DMS53 treated with DMSO at 0.1 percent for 48 hours (cell line): ENCODE measurements at regions not wholly inside any gene's neighbourhood (a gene's known extent, or its start where the extent isn't known, plus 50 kb on each side); places are given as distances from the start of the nearest gene placed in this dataset.

Experiments
- DNase-seq: peaks from one replicate; lab custom pipeline; 2025; ENCODE audit not compliant: unreplicated experiment; lab: John Stamatoyannopoulos, UW

GRCh38 chr13:21757763-21758162, 86.9 kb downstream of the FGF9 start:
- DNase-seq: no peak

GRCh38 chr13:21758441-21758840, 87.6 kb downstream of the FGF9 start:
- no peak for DNase-seq

- DNase-seq: no peak
Measured at GRCh38 chr13:21759463-21759862, 88.6 kb downstream of the FGF9 start.

- no peak for DNase-seq
Measured at GRCh38 chr13:21759911-21760310, 89.0 kb downstream of the FGF9 start.

- DNase-seq: no peak
Measured at GRCh38 chr13:21761770-21762169, 90.9 kb downstream of the FGF9 start.

GRCh38 chr13:21762512-21762911, 91.6 kb downstream of the FGF9 start:
- DNase-seq: no peak

GRCh38 chr13:21767032-21767431, 96.2 kb downstream of the FGF9 start:
- no peak for DNase-seq

GRCh38 chr13:21771075-21771474, 100.2 kb downstream of the FGF9 start:
- no peak for DNase-seq

GRCh38 chr13:21777166-21777565, 106.3 kb downstream of the FGF9 start:
- DNase-seq: no peak

- no peak for DNase-seq
Measured at GRCh38 chr13:21777813-21778212, 106.9 kb downstream of the FGF9 start.

GRCh38 chr13:21782736-21783135, 111.9 kb downstream of the FGF9 start:
- no peak for DNase-seq

GRCh38 chr13:21785990-21786389, 115.1 kb downstream of the FGF9 start:
- no peak for DNase-seq

GRCh38 chr13:21796066-21796465, 125.2 kb downstream of the FGF9 start:
- no peak for DNase-seq

- no peak for DNase-seq
Measured at GRCh38 chr13:21796775-21797514, 126.1 kb downstream of the FGF9 start.

- DNase-seq: no peak
Measured at GRCh38 chr13:21797736-21798135, 126.9 kb downstream of the FGF9 start.

- no peak for DNase-seq
Measured at GRCh38 chr13:21798181-21798580, 127.3 kb downstream of the FGF9 start.

GRCh38 chr13:21799671-21800070, 128.8 kb downstream of the FGF9 start:
- no peak for DNase-seq

- no peak for DNase-seq
Measured at GRCh38 chr13:21800837-21801616, 130.2 kb downstream of the FGF9 start.

GRCh38 chr13:21805733-21806132, 134.9 kb downstream of the FGF9 start:
- no peak for DNase-seq

GRCh38 chr13:21812192-21812626, 141.3 kb downstream of the FGF9 start:
- DNase-seq: no peak

- DNase-seq: no peak
Measured at GRCh38 chr13:21813110-21813509, 142.2 kb downstream of the FGF9 start.

- DNase-seq: no peak
Measured at GRCh38 chr13:21813844-21814243, 143.0 kb downstream of the FGF9 start.
